IMR-90 (cell line): ENCODE measurements at regions not wholly inside any gene's neighbourhood (a gene's known extent, or its start where the extent isn't known, plus 50 kb on each side); places are given as distances from the start of the nearest gene placed in this dataset.

Source experiments
- ATAC-seq: fragments of 200-7000 bp; cut with Tn5 transposase; 2 replicates; pipeline ENCODE4 v1.9.1; 2020; ENCODE audit warnings: low read depth, mild to moderate bottlenecking, moderate library complexity
- BruUV-seq: library from RNA; stranded (reverse); fragments of 400-500 nt; replicated peaks from 2 replicates; lab custom pipeline; 2021; lab: Mats Ljungman, UMichigan
- CTCF ChIA-PET: fragments of 300-600 bp; formaldehyde crosslinking; extraction: SDS; loops from one replicate; lab custom pipeline; 2021; ENCODE audit warnings: antibody characterized with exemption; lab: Yijun Ruan, JAX
- POLR2A ChIA-PET: fragments of 300-600 bp; sonication (Branson Sonifier 250); formaldehyde crosslinking; loops from one replicate; lab custom pipeline; 2022; ENCODE audit warnings: antibody characterized with exemption; ENCODE audit not compliant: unreplicated experiment; lab: Charles Lee
- DNase-seq: peaks from one replicate; pipeline ENCODE4 v3.0.0; 2013
- H2AFZ ChIP-seq: replicated peaks from 2 replicates; pipeline ENCODE3; 2013; ENCODE audit warnings: low read length, mild to moderate bottlenecking; ENCODE audit not compliant: poor library complexity
- H2AK5ac ChIP-seq: 2 replicates; pipeline ENCODE4 v1.6.1; 2013; ENCODE audit warnings: low read depth, low read length, inconsistent platforms
- H2AK9ac ChIP-seq: replicated peaks from 2 replicates; pipeline ENCODE3; 2013; ENCODE audit warnings: mild to moderate bottlenecking, low read depth, low read length, moderate library complexity; ENCODE audit not compliant: poor library complexity
- H2BK120ac ChIP-seq: 2 replicates; pipeline ENCODE4 v1.6.1; 2013; ENCODE audit warnings: low read depth, low read length, inconsistent platforms
- H2BK15ac ChIP-seq: 3 replicates; pipeline ENCODE4 v1.6.1; 2013; ENCODE audit warnings: low read depth, low read length, inconsistent platforms
- H2BK20ac ChIP-seq: 2 replicates; pipeline ENCODE4 v1.6.1; 2013; ENCODE audit warnings: low read depth, mild to moderate bottlenecking, inconsistent platforms, low read length, moderate library complexity
- H2BK5ac ChIP-seq: 2 replicates; pipeline ENCODE4 v1.6.1; 2013; ENCODE audit warnings: mild to moderate bottlenecking, low read depth, low read length, inconsistent platforms; ENCODE audit not compliant: poor library complexity, severe bottlenecking
- H3K14ac ChIP-seq: replicated peaks from 2 replicates; pipeline ENCODE4 v1.6.1; 2013; ENCODE audit warnings: low read depth, low read length, inconsistent platforms
- H3K18ac ChIP-seq: 2 replicates; pipeline ENCODE4 v1.6.1; 2013; ENCODE audit warnings: low read depth, low read length, control low read depth
- H3K23ac ChIP-seq: 2 replicates; pipeline ENCODE4 v1.6.1; 2013; ENCODE audit warnings: low read depth, low read length, inconsistent platforms
- H3K27ac ChIP-seq: 2 replicates; pipeline ENCODE4 v1.5.1; 2013; ENCODE audit warnings: mild to moderate bottlenecking, control low read depth, low read length; ENCODE audit not compliant: insufficient read depth
- H3K27me3 ChIP-seq: 2 replicates; pipeline ENCODE4 v1.6.1; 2013; ENCODE audit warnings: low read length; ENCODE audit not compliant: control insufficient read depth, insufficient read depth
- H3K36me3 ChIP-seq: 2 replicates; pipeline ENCODE4 v1.6.1; 2013; ENCODE audit warnings: low read length, mixed read lengths; ENCODE audit not compliant: control insufficient read depth, insufficient read depth
- H3K4ac ChIP-seq: 2 replicates; pipeline ENCODE4 v1.6.1; 2013; ENCODE audit warnings: low read depth, low read length, inconsistent platforms
- H3K4me1 ChIP-seq: 2 replicates; pipeline ENCODE4 v1.6.1; 2013; ENCODE audit warnings: low read length, mixed read lengths; ENCODE audit not compliant: control insufficient read depth, insufficient read depth
- H3K4me2 ChIP-seq: 2 replicates; pipeline ENCODE4 v1.6.1; 2013; ENCODE audit warnings: low read depth, mild to moderate bottlenecking, control low read depth, low read length, moderate library complexity
- H3K4me3 ChIP-seq: 2 replicates; pipeline ENCODE4 v1.5.1; 2013; ENCODE audit warnings: low read depth, mild to moderate bottlenecking, control low read depth, low read length, moderate library complexity; ENCODE audit not compliant: insufficient read depth
- H3K56ac ChIP-seq: 2 replicates; pipeline ENCODE4 v1.6.1; 2013; ENCODE audit warnings: low read length, inconsistent platforms; ENCODE audit not compliant: insufficient read depth; ENCODE audit errors: extremely low read depth
- H3K79me1 ChIP-seq, 2 experiments: 2 replicates each; pipeline ENCODE4 v1.6.1; 2013; ENCODE audit warnings: low read length in 2 of 2, inconsistent platforms in 1 of 2, low read depth in 1 of 2
- H3K9ac ChIP-seq: 2 replicates; pipeline ENCODE4 v1.6.1; 2013; ENCODE audit warnings: low read depth, low read length, control low read depth
- H3K9me1 ChIP-seq: 2 replicates; pipeline ENCODE4 v1.6.1; 2013; ENCODE audit warnings: low read length, inconsistent platforms; ENCODE audit not compliant: insufficient read depth
- H3K9me3 ChIP-seq: 2 replicates; pipeline ENCODE4 v1.6.1; 2013; ENCODE audit warnings: low read length; ENCODE audit not compliant: control insufficient read depth, insufficient read depth
- H4K20me1 ChIP-seq: 2 replicates; pipeline ENCODE4 v1.6.1; 2013; ENCODE audit warnings: low read length, inconsistent platforms; ENCODE audit not compliant: insufficient read depth
- H4K5ac ChIP-seq: 2 replicates; pipeline ENCODE4 v1.6.1; 2013; ENCODE audit warnings: mild to moderate bottlenecking, low read depth, low read length, control low read depth
- H4K8ac ChIP-seq, 2 experiments: 2 replicates each; pipeline ENCODE4 v1.6.1; 2013; ENCODE audit warnings: low read depth in 2 of 2, low read length in 2 of 2, control low read depth in 1 of 2, inconsistent platforms in 1 of 2
- H4K91ac ChIP-seq: 2 replicates; pipeline ENCODE4 v1.6.1; 2013; ENCODE audit warnings: low read depth, low read length, inconsistent platforms; ENCODE audit not compliant: insufficient read depth
- MAFK ChIP-seq: IDR thresholded peaks from 2 replicates; pipeline ENCODE4 v1.6.1; 2012; ENCODE audit warnings: low read depth, low read length, improper control_type of control experiment
- MXI1 ChIP-seq: IDR thresholded peaks from 2 replicates; pipeline ENCODE4 v1.6.1; 2012; ENCODE audit warnings: low read depth, mild to moderate bottlenecking, low read length, moderate library complexity, borderline replicate concordance
- NFE2L2 ChIP-seq: fragments of 150-350 bp; IDR thresholded peaks from 2 replicates; pipeline ENCODE4 v1.6.1; 2016; ENCODE audit warnings: low read depth, mild to moderate bottlenecking, low read length
- RAD21 ChIP-seq: IDR thresholded peaks from 2 replicates; pipeline ENCODE4 v1.6.1; 2012; ENCODE audit warnings: low read length, improper control_type of control experiment
- SMC3 ChIP-seq: fragments of 150-350 bp; IDR thresholded peaks from 2 replicates; pipeline ENCODE4 v1.6.1; 2016; ENCODE audit warnings: low read depth, mild to moderate bottlenecking, antibody characterized with exemption, low read length, moderate library complexity
- whole genome bisulfite sequencing, 2 experiments: methylation state at CpG; one replicate each; pipeline versions ENCODE4 v1.1.5 to v1.1.7; 2013; ENCODE audit warnings: missing lambda C conversion rate in 2 of 2; ENCODE audit not compliant: insufficient read length in 1 of 2; ENCODE audit errors: extremely low coverage in 2 of 2; 5-methylcytosine and 5-hydroxymethylcytosine counted together
- dilution Hi-C: fragments of 300-500 bp; cut with HindIII; formaldehyde crosslinking; loops from one replicate; pipeline ENCODE4 v1.14.3; 2018; ENCODE audit warnings: low sequenced_read_pairs; ENCODE audit not compliant: unreplicated experiment
- in situ Hi-C: fragments of 300-500 bp; cut with MboI; formaldehyde crosslinking; loops from 3 replicates; pipeline ENCODE4 v1.14.3; 2019; ENCODE audit warnings: low sequenced_read_pairs, inconsistent platforms, mixed read lengths
- intact Hi-C: fragments of 100-400 bp; cut with micrococcal nuclease; formaldehyde crosslinking; loops from 2 replicates; pipeline ENCODE4 v1.10.0; 2022
- TF ChIP-seq, protein P1 (sequence below): fragments of 150-350 bp; IDR thresholded peaks from 2 replicates; pipeline ENCODE4 v1.6.1; 2017; ENCODE audit warnings: mild to moderate bottlenecking, antibody characterized with exemption, low read length, low read depth

DNA sequence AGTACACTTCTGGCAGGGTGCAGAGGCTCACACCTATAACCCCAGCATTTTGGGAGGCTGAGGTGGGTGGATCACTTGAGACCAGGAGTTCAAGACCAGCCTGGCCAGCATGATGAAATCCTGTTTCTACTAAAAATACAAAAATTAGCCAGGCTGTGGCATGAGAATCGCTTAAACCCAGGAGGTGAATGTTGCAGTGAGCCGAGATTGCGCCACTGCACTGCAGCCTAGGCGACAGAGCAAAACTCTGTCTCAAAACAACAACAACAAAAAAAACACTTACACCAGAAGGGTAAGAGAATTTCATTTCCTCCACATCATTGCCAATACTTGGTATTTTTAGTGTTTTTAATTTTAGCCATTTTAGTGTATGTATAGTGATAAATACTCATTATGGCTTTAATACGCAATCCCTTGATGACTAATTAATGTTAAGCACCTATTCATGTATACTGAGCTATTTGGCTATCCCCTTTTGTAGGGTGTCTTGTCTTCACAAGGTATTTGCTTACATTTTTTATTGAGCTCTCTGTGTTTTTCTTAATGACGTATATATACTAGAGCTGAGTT, 77.1 kb upstream of the TNR start:
- Histone ChIP-seq H2AFZ (no peak overlapping the region), H3K18ac (no peak overlapping the region), H3K4me2 (no peak overlapping the region), H3K56ac (no peak overlapping the region), H3K4ac (no peak overlapping the region), H4K5ac (no peak overlapping the region), H3K27ac (no peak overlapping the region), H4K8ac (no peak overlapping the region), H3K23ac (no peak overlapping the region), H3K4me1 (no peaks in the 10 kb centered on the region), H3K14ac (no peak overlapping the region), H3K27me3 (no peaks in the 10 kb centered on the region), H3K9me1 (no peaks in the 10 kb centered on the region), H2BK5ac (no peak overlapping the region), H2AK5ac (no peak overlapping the region), H3K79me1 (no peaks in the 10 kb centered on the region), H3K4me3 (no peak overlapping the region), H4K20me1 (no peaks in the 10 kb centered on the region), H4K91ac (no peak overlapping the region), H2AK9ac (no peak overlapping the region), H3K9me3 (no peaks in the 10 kb centered on the region), H2BK120ac (no peak overlapping the region), H2BK15ac (no peak overlapping the region), H3K9ac (no peak overlapping the region), H3K36me3 (no peaks in the 10 kb centered on the region), H2BK20ac (no peak overlapping the region)
- intact Hi-C loops (no loop called here), dilution Hi-C loops (no loop called here), in situ Hi-C loops (no loop called here)
- POLR2A ChIA-PET: no interaction called here
- ATAC-seq (no peak), DNase-seq (no peak)
- TF ChIP-seq MAFK: no peak
- TF ChIP-seq, protein P1, sequence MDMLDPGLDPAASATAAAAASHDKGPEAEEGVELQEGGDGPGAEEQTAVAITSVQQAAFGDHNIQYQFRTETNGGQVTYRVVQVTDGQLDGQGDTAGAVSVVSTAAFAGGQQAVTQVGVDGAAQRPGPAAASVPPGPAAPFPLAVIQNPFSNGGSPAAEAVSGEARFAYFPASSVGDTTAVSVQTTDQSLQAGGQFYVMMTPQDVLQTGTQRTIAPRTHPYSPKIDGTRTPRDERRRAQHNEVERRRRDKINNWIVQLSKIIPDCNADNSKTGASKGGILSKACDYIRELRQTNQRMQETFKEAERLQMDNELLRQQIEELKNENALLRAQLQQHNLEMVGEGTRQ: no peak
- TF ChIP-seq RAD21: no peak
- no peak for TF ChIP-seq SMC3
- TF ChIP-seq NFE2L2: no peak
- no peak for TF ChIP-seq MXI1
- no CpG with 5 or more reads among the region's 6 CpGs for WGBS, 2 experiments
- CTCF ChIA-PET: no interaction called here
- BruUV-seq: no TSS peak
